ENCODE measurements at regions not wholly inside any gene's neighbourhood (a gene's known extent, or its start where the extent isn't known, plus 50 kb on each side); places are given as distances from the start of the nearest gene placed in this dataset.

DNA sequence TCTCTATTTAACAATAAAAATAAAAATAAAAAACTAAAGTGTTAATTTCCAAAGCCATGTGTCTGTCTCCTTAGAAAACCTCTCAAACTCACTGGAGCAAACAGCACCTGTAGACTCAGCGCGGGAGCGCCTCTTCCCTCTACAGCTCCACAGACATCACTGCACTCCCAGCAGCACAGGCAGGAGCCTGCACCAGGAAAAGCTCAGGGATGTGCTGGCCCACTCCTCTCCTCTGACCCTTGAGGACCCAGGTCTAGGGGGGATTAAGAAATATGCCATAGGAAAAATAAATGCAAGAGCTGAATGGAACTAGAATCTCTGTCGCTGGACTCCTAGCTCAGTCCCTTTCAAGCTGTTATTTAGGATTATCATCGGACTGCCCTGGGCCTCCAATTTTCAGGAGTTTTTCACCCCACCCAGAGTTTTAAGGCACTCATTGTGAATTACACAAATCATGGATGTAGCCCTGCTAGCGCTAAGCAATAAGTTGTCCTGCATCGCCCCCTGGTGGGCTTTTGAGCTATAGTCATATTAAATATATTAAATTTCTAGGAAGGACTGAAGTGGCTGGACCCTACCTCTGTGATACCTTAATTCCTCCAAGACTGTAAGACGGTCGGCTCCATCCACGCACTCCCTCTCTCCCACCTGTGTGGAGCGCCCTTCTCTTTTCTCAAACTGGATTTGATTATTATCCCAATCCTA is 333.9 kb downstream of the UQCRFS1 start:
- TF ChIP-seq CTCF (IDR thresholded peaks at IDR 0.05; ENCODE audit: extremely low read depth in 1 of 2, insufficient read depth in 1 of 2, low read depth in 1 of 2, low read length in 2 of 2) (peak; percentile 45 to 47), MAX (IDR thresholded peaks at IDR 0.05; ENCODE audit: insufficient read depth, insufficient read length) (no peak), POLR2A (IDR thresholded peaks at IDR 0.05; ENCODE audit: low read depth, low read length) (no peak)

All from endothelial cell of umbilical vein (primary cell).